ENCODE measurements at regions not wholly inside any gene's neighbourhood (a gene's known extent, or its start where the extent isn't known, plus 50 kb on each side); places are given as distances from the start of the nearest gene placed in this dataset.
"Not testable (repeated sequence)": the region's sequence is repeated elsewhere in the genome, so short reads cannot be mapped to it uniquely, and the experiment has no call there.

DNA sequence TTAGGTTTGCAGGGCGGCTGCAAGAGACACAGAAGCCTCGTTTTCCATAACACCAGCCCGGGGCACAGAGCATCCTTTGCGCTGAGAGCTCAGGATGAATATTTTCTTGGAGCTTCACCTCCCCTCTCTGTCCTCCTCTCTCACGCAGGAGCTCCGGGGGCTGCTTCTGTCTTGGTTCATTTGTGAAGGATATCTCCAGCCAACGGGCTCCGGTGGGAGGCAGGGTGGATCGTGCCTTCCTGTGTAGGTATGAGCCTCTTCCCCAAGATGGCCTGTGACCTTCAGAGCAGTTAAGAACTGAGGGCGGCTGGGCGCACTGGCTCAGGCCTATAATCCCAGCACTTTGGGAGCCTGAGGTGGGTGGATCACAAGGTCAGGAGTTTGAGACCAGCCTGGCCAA lies 319.0 kb upstream of the C1orf174 start:
- Mint-ChIP-seq H3K4me1 (ENCODE audit: low read depth) (no peaks in the 10 kb centered on the region), H3K36me3 (ENCODE audit: low read depth) (no peaks in the 10 kb centered on the region), H3K27ac (no peak overlapping the region)

GRCh38 chr1:4219826-4220225 lies 319.8 kb upstream of the C1orf174 start:
- Mint-ChIP-seq H3K36me3 (ENCODE audit: low read depth) (no peaks in the 10 kb centered on the region), H3K9me3 (no peaks in the 10 kb centered on the region), H3K27ac (no peak overlapping the region), H3K27me3 (peaks cover 30% of the 10 kb centered on the region), H3K4me1 (ENCODE audit: low read depth) (no peaks in the 10 kb centered on the region), H3K4me3 (no peak overlapping the region)
- DNase-seq, result no peak

More for the DNA sequence above, 319.0 kb upstream of the C1orf174 start:
- Mint-ChIP-seq H3K9me3 (no peaks in the 10 kb centered on the region), H3K4me3 (no peak overlapping the region), H3K27me3 (peaks cover 30% of the 10 kb centered on the region)
- no peak for DNase-seq

GRCh38 chr1:4220362-4220761 lies 320.3 kb upstream of the C1orf174 start:
- no peak for DNase-seq
- Mint-ChIP-seq H3K4me3 (no peak overlapping the region), H3K9me3 (no peaks in the 10 kb centered on the region)

DNA sequence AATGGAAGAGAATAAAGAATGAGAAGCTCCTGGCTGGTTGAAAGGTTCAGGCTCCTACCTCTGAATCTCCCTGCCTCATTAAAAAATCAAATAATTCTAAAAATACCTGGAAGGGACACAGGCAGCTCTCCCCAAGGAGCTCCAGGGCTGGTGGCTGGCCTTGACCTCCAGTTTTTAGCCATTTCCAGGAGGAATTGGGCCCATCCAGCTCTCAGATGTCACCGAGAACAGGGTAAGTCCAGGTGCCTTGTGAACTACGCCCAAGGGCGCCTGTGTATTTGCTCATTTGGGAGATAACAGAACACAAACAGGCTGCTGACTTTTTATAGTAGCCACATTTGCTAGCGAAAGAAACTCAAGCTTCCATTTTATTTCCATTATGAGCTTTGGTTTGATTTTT lies 321.0 kb upstream of the C1orf174 start:
- Mint-ChIP-seq H3K27me3 (peaks cover 25% of the 10 kb centered on the region), H3K9me3 (no peaks in the 10 kb centered on the region), H3K4me3 (no peak overlapping the region), H3K36me3 (ENCODE audit: low read depth) (no peaks in the 10 kb centered on the region), H3K4me1 (ENCODE audit: low read depth) (no peaks in the 10 kb centered on the region), H3K27ac (no peak overlapping the region)
- DNase-seq, result no peak

More at GRCh38 chr1:4220362-4220761, 320.3 kb upstream of the C1orf174 start:
- Mint-ChIP-seq H3K36me3 (ENCODE audit: low read depth) (no peaks in the 10 kb centered on the region), H3K4me1 (ENCODE audit: low read depth) (no peaks in the 10 kb centered on the region), H3K27me3 (peaks cover 25% of the 10 kb centered on the region), H3K27ac (no peak overlapping the region)

DNA sequence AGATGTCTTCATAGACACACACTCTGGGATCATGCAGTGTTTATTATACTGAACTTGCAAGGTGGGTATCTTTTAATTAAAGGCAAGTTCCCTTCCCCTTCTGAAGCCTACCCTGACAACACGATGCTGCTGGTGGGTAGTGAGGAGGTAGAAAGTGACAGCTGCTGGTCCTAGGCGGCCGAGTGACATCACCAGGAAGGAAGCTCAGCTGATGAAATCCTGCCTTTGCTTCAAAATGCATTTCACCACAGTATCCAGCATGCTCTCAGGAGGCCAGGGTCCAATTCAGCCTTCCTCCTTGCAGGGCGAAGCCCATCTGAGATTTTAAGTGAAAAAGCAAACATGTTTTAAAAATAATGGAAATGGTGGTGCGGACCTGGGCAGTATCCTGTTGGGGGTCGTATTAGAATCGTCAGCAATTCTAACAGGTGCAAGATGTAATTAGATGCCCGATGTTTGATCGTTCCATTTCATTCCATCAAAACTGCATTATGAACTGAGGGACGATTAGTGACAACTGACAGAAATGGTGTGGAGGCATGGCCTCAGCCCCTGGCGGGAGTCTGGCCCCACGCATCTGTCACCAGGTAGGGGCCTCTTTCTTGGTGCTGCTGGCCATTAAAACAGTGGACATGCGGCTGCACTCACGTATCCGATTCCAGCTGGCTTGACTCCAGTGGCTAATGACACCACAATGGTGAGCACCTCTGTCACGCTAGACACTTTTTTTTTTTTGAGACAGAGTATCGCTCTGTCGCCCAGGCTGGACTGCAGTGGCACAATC lies 324.8 kb upstream of the C1orf174 start:
- Mint-ChIP-seq H3K4me1 (ENCODE audit: low read depth) (no peaks in the 10 kb centered on the region), H3K36me3 (ENCODE audit: low read depth) (no peaks in the 10 kb centered on the region), H3K4me3 (no peak overlapping the region), H3K27me3 (peaks cover 19% of the 10 kb centered on the region), H3K9me3 (no peaks in the 10 kb centered on the region), H3K27ac (no peak overlapping the region)
- no peak for DNase-seq

GRCh38 chr1:4227986-4228385 lies 327.9 kb upstream of the C1orf174 start:
- DNase-seq, result no peak
- Mint-ChIP-seq H3K4me1 (ENCODE audit: low read depth) (no peaks in the 10 kb centered on the region), H3K27ac (no peak overlapping the region), H3K4me3 (no peak overlapping the region), H3K27me3 (peaks cover 26% of the 10 kb centered on the region), H3K9me3 (no peaks in the 10 kb centered on the region), H3K36me3 (ENCODE audit: low read depth) (no peaks in the 10 kb centered on the region)

- no peaks in the 10 kb centered on the region for H3K36me3 Mint-ChIP-seq (ENCODE audit: low read depth)
- H3K4me1 Mint-ChIP-seq (ENCODE audit: low read depth), result no peaks in the 10 kb centered on the region
- H3K27ac Mint-ChIP-seq, result no peak overlapping the region
- H3K9me3 Mint-ChIP-seq, result peaks cover 11% of the 10 kb centered on the region
- H3K4me3 Mint-ChIP-seq, result no peak overlapping the region
- DNase-seq, result no peak
- peaks cover 36% of the 10 kb centered on the region for H3K27me3 Mint-ChIP-seq
Observed at GRCh38 chr1:4253935-4254334, 353.9 kb upstream of the C1orf174 start.

DNA sequence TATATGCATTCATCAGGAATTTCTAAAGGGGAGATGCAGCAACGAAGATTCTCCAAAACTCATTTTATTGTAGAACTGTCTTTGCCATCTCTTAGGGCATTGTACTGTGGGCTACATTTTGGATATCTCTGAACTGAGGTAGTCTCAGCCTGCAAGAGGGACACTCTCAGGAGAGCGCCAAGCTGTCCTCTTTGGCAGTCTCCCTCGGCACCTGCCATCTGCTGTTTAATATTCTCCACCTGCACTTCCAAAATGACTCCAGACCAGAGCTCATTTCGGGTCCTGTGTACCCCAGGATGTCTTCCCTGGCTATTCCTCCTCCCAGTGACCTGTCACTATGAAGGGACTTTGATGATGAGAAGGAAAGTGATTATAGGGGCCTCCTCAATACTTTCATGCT lies 356.3 kb upstream of the C1orf174 start:
- Mint-ChIP-seq H3K27me3 (peaks cover 22% of the 10 kb centered on the region), H3K4me1 (ENCODE audit: low read depth) (no peaks in the 10 kb centered on the region), H3K4me3 (no peak overlapping the region), H3K9me3 (peaks cover 13% of the 10 kb centered on the region), H3K36me3 (ENCODE audit: low read depth) (no peaks in the 10 kb centered on the region), H3K27ac (no peak overlapping the region)
- DNase-seq, result no peak

DNA sequence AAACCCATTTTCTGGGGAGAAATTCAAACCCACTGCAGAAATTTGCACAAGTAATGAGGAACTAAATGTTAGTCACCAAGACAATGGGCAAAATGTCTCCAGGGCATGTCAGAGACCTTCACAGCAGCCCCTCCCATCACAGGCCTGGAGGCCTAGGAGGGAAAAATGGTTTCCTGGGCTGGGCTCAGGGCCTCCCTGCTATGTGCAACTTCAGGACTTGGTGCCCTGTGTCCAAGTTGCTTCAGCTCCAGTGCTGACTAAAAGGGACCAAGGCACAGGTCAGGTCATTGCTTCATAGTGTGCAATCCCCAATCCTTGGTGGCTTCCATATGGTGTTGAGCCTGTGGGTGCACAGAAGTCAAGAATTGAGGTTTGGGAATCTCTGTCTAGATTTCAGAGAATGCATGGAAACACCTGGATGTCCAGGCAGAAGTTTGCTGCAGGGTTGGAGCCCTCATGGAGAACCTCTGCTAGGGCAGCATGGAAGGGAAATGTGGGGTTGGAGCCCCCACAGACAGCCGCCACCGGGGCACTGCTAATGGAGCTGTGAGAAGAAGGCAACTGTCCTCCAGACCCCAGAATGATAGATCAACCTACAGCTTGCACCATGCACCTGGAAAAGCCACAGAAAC lies 358.2 kb upstream of the C1orf174 start:
- H3K36me3 Mint-ChIP-seq (ENCODE audit: low read depth); H3K27ac Mint-ChIP-seq; DNase-seq; H3K4me1 Mint-ChIP-seq (ENCODE audit: low read depth); H3K4me3 Mint-ChIP-seq: not testable (repeated sequence)
- Mint-ChIP-seq H3K9me3 (peaks cover 13% of the 10 kb centered on the region), H3K27me3 (peaks cover 31% of the 10 kb centered on the region)

- Mint-ChIP-seq H3K4me1 (ENCODE audit: low read depth) (no peaks in the 10 kb centered on the region), H3K9me3 (peaks cover 13% of the 10 kb centered on the region), H3K27me3 (peaks cover 35% of the 10 kb centered on the region), H3K27ac (no peak overlapping the region), H3K36me3 (ENCODE audit: low read depth) (no peaks in the 10 kb centered on the region), H3K4me3 (no peak overlapping the region)
- no peak for DNase-seq
Observed at GRCh38 chr1:4261327-4261726, 361.3 kb upstream of the C1orf174 start.

DNA sequence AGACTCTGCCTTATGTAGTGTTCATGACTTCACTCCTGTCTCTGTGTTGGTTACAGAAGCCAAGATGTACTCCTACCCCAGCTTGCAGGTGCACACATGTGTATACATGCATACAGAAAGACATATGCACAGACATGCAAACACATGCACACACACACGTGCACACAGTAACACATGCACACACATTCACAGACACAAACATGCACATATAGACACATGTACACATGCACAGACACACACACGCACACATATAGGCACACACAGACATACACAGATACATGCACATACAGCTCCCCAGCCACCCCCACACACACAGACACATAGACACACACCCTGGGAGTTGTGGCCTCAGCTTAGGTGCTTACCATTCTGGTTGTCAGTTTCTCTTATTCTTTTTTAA lies 362.6 kb upstream of the C1orf174 start:
- no peak overlapping the region for H3K27ac Mint-ChIP-seq
- peaks cover 39% of the 10 kb centered on the region for H3K27me3 Mint-ChIP-seq
- no peaks in the 10 kb centered on the region for H3K36me3 Mint-ChIP-seq (ENCODE audit: low read depth)
- H3K4me3 Mint-ChIP-seq, result no peak overlapping the region
- peaks cover 1% of the 10 kb centered on the region for H3K4me1 Mint-ChIP-seq (ENCODE audit: low read depth)
- DNase-seq, result no peak
- peaks cover 5% of the 10 kb centered on the region for H3K9me3 Mint-ChIP-seq

- no peak overlapping the region for H3K27ac Mint-ChIP-seq
- no peak for DNase-seq
- peaks cover 1% of the 10 kb centered on the region for H3K4me1 Mint-ChIP-seq (ENCODE audit: low read depth)
- H3K36me3 Mint-ChIP-seq (ENCODE audit: low read depth), result no peaks in the 10 kb centered on the region
- peaks cover 2% of the 10 kb centered on the region for H3K9me3 Mint-ChIP-seq
- no peak overlapping the region for H3K4me3 Mint-ChIP-seq
- H3K27me3 Mint-ChIP-seq, result peaks cover 39% of the 10 kb centered on the region
Observed at GRCh38 chr1:4263699-4264098, 363.6 kb upstream of the C1orf174 start.

DNA sequence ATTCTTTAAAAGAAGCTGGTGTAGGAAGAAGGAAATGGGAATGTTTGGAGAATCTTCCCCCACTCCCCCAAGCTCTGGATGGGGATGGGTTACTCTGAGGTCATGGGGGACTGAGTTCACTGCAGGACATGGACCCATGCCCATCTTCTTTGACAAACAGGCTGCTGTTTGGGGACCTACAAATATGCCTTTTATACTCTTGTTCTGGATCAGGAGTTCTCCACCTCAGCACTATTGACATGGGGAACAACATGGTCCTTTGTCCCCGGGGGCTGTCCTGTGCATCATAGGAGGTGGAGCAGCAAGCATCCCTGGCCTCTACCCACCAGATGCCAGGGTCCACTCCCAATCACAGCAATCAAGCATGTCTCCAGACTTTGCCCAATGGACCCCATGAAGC lies 365.8 kb upstream of the C1orf174 start:
- Mint-ChIP-seq H3K4me3 (no peak overlapping the region), H3K36me3 (ENCODE audit: low read depth) (no peaks in the 10 kb centered on the region), H3K27me3 (peaks cover 37% of the 10 kb centered on the region), H3K9me3 (no peaks in the 10 kb centered on the region), H3K4me1 (ENCODE audit: low read depth) (peaks cover 1% of the 10 kb centered on the region), H3K27ac (no peak overlapping the region)
- no peak for DNase-seq

GRCh38 chr1:4267381-4268261 lies 367.5 kb upstream of the C1orf174 start:
- H3K27me3 Mint-ChIP-seq, result peaks cover 25% of the 10 kb centered on the region
- no peak for DNase-seq
- peaks cover 1% of the 10 kb centered on the region for H3K4me1 Mint-ChIP-seq (ENCODE audit: low read depth)
- no peaks in the 10 kb centered on the region for H3K9me3 Mint-ChIP-seq
- no peak overlapping the region for H3K4me3 Mint-ChIP-seq
- H3K27ac Mint-ChIP-seq, result no peak overlapping the region
- no peaks in the 10 kb centered on the region for H3K36me3 Mint-ChIP-seq (ENCODE audit: low read depth)
